Right atrium auricular region (tissue), 2 donors: ENCODE measurements at regions not wholly inside any gene's neighbourhood (a gene's known extent, or its start where the extent isn't known, plus 50 kb on each side); places are given as distances from the start of the nearest gene placed in this dataset.
"Not testable (repeated sequence)": the region's sequence is repeated elsewhere in the genome, so short reads cannot be mapped to it uniquely, and the experiment has no call there.

Experiments used
- DNase-seq: peaks from one replicate; pipeline ENCODE4 v3.0.0-alpha.2; 2019; ENCODE audit warnings: low spot score
- H3K27ac ChIP-seq, 2 donors: fragments of 200-600 bp; sonication (generic); 1 replicate in 1 of 2; 2 replicates in 1 of 2; pipeline ENCODE4 v1.5.1; 2016 to 2019
- H3K27me3 ChIP-seq, 2 donors: fragments of 200-600 bp; sonication (generic); one replicate each; pipeline versions ENCODE4 v1.5.1 to v1.6.0; 2017 to 2019
- H3K36me3 ChIP-seq: fragments of 200-600 bp; sonication (generic); one replicate; pipeline ENCODE4 v1.5.1; 2016
- H3K4me1 ChIP-seq, 2 donors: fragments of 200-600 bp; sonication (generic); one replicate each; pipeline versions ENCODE4 v1.5.1 to v1.6.0; 2017 to 2019
- H3K4me3 ChIP-seq, 2 donors: fragments of 200-600 bp; sonication (generic); 1 replicate in 1 of 2; 2 replicates in 1 of 2; pipeline ENCODE4 v1.5.1; 2017 to 2019; ENCODE audit warnings: mild to moderate bottlenecking in 1 of 2, moderate library complexity in 1 of 2
- H3K9me3 ChIP-seq, 2 donors: fragments of 200-600 bp; sonication (generic); one replicate each; pipeline ENCODE4 v1.5.1; 2019

DNA sequence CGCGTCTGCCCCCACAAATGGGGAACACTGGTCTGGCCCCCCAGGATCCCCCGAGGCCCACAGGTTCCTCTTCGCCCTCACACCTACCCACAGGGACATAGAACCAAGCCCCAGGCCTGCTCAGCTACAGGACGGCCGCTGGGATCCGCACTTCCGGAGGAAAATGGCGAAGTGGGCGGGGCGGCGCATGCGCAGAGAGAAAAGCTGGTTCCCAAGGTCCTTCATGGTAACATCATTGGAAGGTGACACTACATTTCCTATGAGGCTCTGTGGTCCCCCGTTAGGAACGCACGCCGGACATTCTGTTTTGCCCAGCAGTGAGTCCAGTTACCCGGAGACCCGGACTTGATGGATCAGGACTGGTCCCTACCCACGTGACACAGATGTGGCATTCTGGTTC, 1486.2 kb upstream of the USP9Y start:
- H3K4me3 ChIP-seq, H3K27me3 ChIP-seq, H3K4me1 ChIP-seq, DNase-seq, H3K27ac ChIP-seq, H3K9me3 ChIP-seq, H3K36me3 ChIP-seq: not testable (repeated sequence)
